GM19239 (cell line): ENCODE measurements at regions not wholly inside any gene's neighbourhood (a gene's known extent, or its start where the extent isn't known, plus 50 kb on each side); places are given as distances from the start of the nearest gene placed in this dataset.

ENCODE experiments used
- DNase-seq: peaks from one replicate; pipeline ENCODE4 v3.0.0; 2011; ENCODE audit warnings: low spot score; ENCODE audit not compliant: insufficient read length
- FAIRE-seq: peaks from 2 replicates; lab custom pipeline; 2011; peaks lifted over from hg19 to GRCh38; lab: Jason Lieb, UNC

- FAIRE-seq (no peak), DNase-seq (no peak)
Measured at GRCh38 chr5:147160902-147161700, 73.7 kb upstream of the STK32A start.

- no peak for FAIRE-seq
- no peak for DNase-seq
Measured at GRCh38 chr5:147162740-147163139, 72.1 kb upstream of the STK32A start.

- DNase-seq (no peak), FAIRE-seq (no peak)
Measured at GRCh38 chr5:147167529-147167928, 67.3 kb upstream of the STK32A start.

- FAIRE-seq (no peak), DNase-seq (no peak)
Measured at GRCh38 chr5:147168578-147169327, 66.1 kb upstream of the STK32A start.

- peak; percentile 64 for FAIRE-seq
- no peak for DNase-seq
Measured at GRCh38 chr5:147169399-147169798, 65.4 kb upstream of the STK32A start.

- FAIRE-seq (peak; percentile 4), DNase-seq (no peak)
Measured at GRCh38 chr5:147169901-147170300, 64.9 kb upstream of the STK32A start.

GRCh38 chr5:147170603-147171002 lies 64.2 kb upstream of the STK32A start:
- peak; percentile 67 for FAIRE-seq

GRCh38 chr5:147174671-147175265 lies 60.1 kb upstream of the STK32A start:
- DNase-seq: no peak
- FAIRE-seq: no peak

More at GRCh38 chr5:147170603-147171002, 64.2 kb upstream of the STK32A start:
- no peak for DNase-seq

- DNase-seq (no peak), FAIRE-seq (no peak)
Measured at GRCh38 chr5:147175516-147176097, 59.2 kb upstream of the STK32A start.

- FAIRE-seq (no peak), DNase-seq (no peak)
Measured at GRCh38 chr5:147176422-147176821, 58.4 kb upstream of the STK32A start.

- DNase-seq: no peak
- no peak for FAIRE-seq
Measured at GRCh38 chr5:147177125-147177840, 57.5 kb upstream of the STK32A start.

- DNase-seq (no peak), FAIRE-seq (no peak)
Measured at GRCh38 chr5:147179562-147180147, 55.2 kb upstream of the STK32A start.

- no peak for DNase-seq
- no peak for FAIRE-seq
Measured at GRCh38 chr5:147180751-147181150, 54.1 kb upstream of the STK32A start.
